GM19328 (cell line): ENCODE measurements at regions not wholly inside any gene's neighbourhood (a gene's known extent, or its start where the extent isn't known, plus 50 kb on each side); places are given as distances from the start of the nearest gene placed in this dataset.

ENCODE experiments used
- ATAC-seq: cut with Tn5 transposase; IDR thresholded peaks from one replicate; pipeline ENCODE4 v1.9.1; 2021; ENCODE audit warnings: mild to moderate bottlenecking, moderate library complexity; ENCODE audit not compliant: unreplicated experiment

GRCh38 chr20:12265662-12266061 lies 348.0 kb downstream of the BTBD3 start:
- ATAC-seq, result no peak

- ATAC-seq, result no peak
Observed at GRCh38 chr20:12269579-12269978, 351.9 kb downstream of the BTBD3 start.

GRCh38 chr20:12270863-12271262 lies 353.2 kb downstream of the BTBD3 start:
- no peak for ATAC-seq

- ATAC-seq, result no peak
Observed at GRCh38 chr20:12276011-12276673, 358.4 kb downstream of the BTBD3 start.

GRCh38 chr20:12287575-12287974 lies 369.9 kb downstream of the BTBD3 start:
- no peak for ATAC-seq

GRCh38 chr20:12289465-12289864 lies 371.8 kb downstream of the BTBD3 start:
- no peak for ATAC-seq

DNA sequence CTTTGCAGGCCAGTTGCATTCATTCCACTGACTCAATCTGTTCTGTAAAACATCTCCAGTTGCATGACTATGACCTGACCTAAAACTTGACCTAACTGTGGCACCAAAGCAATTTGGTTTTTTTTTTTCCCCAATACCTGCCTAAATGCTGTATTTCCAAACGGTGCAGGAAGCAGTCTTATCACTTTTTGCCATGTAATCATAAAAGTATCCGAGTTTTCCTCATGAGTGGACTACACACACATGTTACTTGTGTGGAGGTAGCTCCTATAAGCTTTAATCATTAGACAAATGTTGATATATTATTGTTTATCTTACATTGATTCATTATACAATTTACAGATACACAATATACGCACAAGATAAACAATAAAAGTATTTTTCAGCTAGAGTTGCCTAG lies 373.7 kb downstream of the BTBD3 start:
- ATAC-seq, result no peak

GRCh38 chr20:12293900-12294299 lies 376.2 kb downstream of the BTBD3 start:
- ATAC-seq, result no peak

GRCh38 chr20:12294678-12295077 lies 377.0 kb downstream of the BTBD3 start:
- no peak for ATAC-seq

- ATAC-seq, result no peak
Observed at GRCh38 chr20:12305188-12305950, 387.7 kb downstream of the BTBD3 start.

GRCh38 chr20:12306107-12306506 lies 388.4 kb downstream of the BTBD3 start:
- ATAC-seq, result no peak

DNA sequence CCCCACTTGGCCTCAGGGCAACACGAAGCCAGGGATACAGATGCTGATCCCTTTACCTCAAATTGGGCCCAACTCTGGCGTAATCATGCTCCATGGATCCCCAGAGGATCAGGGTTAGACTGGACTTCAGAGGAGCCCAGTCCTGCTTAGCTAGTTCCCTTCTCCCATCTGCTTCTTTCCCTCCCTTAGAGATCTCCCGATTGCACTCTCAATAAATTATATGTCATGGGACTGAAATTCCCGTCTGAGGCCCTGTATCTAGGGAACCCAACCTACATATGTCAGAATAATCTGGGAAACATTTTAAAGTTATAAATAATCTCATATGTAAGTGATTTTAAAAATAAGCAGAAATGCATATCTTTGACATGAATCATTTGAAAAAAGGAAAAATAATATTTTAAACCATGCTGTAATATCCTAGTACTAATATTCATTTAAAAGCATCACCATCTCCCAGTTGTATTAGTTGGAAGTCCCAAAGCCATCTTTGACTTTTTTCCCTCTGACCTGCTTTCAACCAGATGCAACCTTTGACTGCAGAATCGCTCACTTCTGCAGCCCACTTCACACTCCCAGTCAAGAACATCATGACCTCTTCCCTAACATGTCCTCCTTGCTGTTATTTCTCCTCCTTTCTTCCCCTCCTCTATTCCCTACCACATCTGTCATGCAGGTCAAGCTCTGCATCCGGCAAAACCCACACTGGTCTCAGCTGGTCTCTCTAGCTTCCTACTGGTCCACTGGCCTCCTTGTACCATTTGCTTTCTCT lies 393.6 kb downstream of the BTBD3 start:
- ATAC-seq, result no peak

GRCh38 chr20:12315652-12316051 lies 398.0 kb downstream of the BTBD3 start:
- ATAC-seq, result no peak

DNA sequence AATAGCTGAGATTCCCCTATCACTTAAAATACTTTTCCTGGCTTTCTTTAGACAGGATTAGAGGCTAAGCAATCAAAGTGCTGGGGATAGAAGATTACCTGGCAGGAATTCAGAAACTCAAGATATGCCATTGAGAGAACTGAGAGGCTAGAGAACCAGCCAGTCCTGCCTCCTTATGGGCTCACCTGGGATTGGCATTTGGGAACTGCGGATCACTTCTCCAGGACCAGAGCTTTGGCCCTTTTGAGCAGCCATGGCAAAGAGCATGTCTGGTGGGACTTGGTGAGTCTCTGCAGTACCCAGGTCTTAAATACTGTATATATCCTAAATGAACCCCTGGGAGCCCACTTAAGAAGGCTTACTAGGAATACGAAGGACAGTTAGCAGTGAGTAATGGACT lies 399.1 kb downstream of the BTBD3 start:
- no peak for ATAC-seq

- ATAC-seq, result no peak
Observed at GRCh38 chr20:12317433-12317832, 399.7 kb downstream of the BTBD3 start.

DNA sequence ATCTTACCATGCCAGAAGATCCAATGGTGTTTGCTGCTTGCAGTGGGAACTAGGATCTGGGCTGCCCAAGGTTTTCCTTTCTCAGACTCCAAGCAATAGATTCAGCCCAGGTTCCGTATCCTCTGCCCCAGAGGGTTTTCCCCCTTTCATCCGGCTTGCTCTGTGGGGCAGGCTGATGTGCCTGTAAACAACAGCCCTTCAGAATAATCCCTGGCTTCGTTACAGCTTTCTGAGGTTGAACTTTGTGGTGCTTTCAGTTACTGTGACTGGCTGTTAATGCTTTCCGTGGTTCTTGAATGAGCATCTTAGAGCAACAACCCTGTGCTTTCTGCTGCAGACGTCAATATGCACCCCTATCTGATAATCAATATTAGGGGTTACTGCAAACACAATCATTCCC lies 400.4 kb downstream of the BTBD3 start:
- no peak for ATAC-seq

GRCh38 chr20:12321736-12322135 lies 404.0 kb downstream of the BTBD3 start:
- no peak for ATAC-seq

GRCh38 chr20:12327205-12327604 lies 409.5 kb downstream of the BTBD3 start:
- no peak for ATAC-seq

DNA sequence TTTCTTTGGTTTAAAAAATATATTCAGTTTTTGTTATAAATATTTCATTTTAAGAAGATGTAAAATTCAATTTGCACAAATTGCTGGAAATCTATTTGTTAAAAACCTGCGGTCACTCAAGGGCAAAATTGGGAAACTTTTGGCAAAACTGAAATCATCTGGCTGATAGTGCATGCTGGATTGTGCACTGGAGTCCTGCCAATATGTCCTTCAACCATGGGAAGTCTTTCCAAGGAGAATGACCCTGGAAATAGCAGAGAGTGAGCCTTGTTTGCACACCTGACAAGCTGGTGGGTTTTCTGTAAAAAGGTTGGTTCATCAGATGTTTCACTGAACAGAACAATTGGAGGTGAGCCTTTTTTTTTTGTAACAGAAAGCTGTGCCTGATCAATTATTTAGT lies 413.5 kb downstream of the BTBD3 start:
- no peak for ATAC-seq

- no peak for ATAC-seq
Observed at GRCh38 chr20:12337601-12338000, 419.9 kb downstream of the BTBD3 start.

DNA sequence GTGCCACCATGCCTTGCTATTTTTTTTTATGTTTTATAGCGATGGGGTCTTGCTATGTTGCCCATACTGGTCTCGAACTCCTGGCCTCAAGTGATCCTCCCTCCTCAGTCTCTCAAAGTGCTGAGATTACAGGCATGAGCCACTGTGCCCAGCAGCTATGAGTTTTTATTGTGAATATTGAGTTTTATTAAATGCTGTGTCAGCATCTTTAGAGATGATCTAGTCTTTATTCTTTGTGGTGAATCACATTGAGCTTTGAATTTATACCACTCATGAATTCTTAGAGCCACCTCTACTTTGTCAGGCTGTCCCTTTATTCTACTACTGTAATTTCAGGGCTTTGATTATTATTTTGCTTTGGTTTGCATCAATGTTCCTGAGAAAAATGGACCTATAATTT lies 428.3 kb downstream of the BTBD3 start:
- ATAC-seq, result no peak

GRCh38 chr20:12353842-12354241 lies 436.1 kb downstream of the BTBD3 start:
- ATAC-seq, result no peak
